DOHH2 (cell line): ENCODE measurements at regions not wholly inside any gene's neighbourhood (a gene's known extent, or its start where the extent isn't known, plus 50 kb on each side); places are given as distances from the start of the nearest gene placed in this dataset.

ENCODE experiments used
- EZH2phosphoT487 ChIP-seq: fragments of 200-600 bp; sonication (generic); IDR thresholded peaks from 2 replicates; pipeline ENCODE4 v1.6.1; 2017; ENCODE audit warnings: borderline replicate concordance, mild to moderate bottlenecking, antibody characterized with exemption, low read length, moderate library complexity, mixed read lengths
- TF ChIP-seq, protein P1 (sequence below): fragments of 200-600 bp; sonication (generic); IDR thresholded peaks from one replicate; pipeline ENCODE4 v1.5.1; 2014; ENCODE audit warnings: antibody characterized with exemption, mild to moderate bottlenecking, low read depth, low read length; ENCODE audit not compliant: poor library complexity, severe bottlenecking

DNA sequence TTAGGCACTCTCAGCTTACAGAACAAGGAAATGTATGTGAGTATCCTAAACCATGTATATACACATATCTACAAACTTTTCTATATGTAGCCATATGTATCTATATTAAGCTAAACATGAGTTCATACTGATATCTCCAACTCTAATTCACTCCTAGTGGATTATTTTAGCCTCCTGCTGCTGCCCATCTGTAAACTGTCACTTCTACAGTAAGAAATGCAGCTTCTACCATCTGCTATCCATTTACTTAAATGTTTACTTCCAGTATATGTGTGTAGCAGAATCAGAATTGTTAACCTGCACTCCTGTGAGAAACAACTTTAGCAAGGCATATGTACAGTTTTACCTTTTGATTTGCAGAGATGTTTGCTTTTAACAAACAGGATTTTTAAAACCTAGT lies 478.5 kb upstream of the CBLB start:
- TF ChIP-seq, protein P1, sequence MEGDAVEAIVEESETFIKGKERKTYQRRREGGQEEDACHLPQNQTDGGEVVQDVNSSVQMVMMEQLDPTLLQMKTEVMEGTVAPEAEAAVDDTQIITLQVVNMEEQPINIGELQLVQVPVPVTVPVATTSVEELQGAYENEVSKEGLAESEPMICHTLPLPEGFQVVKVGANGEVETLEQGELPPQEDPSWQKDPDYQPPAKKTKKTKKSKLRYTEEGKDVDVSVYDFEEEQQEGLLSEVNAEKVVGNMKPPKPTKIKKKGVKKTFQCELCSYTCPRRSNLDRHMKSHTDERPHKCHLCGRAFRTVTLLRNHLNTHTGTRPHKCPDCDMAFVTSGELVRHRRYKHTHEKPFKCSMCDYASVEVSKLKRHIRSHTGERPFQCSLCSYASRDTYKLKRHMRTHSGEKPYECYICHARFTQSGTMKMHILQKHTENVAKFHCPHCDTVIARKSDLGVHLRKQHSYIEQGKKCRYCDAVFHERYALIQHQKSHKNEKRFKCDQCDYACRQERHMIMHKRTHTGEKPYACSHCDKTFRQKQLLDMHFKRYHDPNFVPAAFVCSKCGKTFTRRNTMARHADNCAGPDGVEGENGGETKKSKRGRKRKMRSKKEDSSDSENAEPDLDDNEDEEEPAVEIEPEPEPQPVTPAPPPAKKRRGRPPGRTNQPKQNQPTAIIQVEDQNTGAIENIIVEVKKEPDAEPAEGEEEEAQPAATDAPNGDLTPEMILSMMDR = no peak
- TF ChIP-seq EZH2phosphoT487 = no peak
